ENCODE measurements at regions not wholly inside any gene's neighbourhood (a gene's known extent, or its start where the extent isn't known, plus 50 kb on each side); places are given as distances from the start of the nearest gene placed in this dataset.

DNA sequence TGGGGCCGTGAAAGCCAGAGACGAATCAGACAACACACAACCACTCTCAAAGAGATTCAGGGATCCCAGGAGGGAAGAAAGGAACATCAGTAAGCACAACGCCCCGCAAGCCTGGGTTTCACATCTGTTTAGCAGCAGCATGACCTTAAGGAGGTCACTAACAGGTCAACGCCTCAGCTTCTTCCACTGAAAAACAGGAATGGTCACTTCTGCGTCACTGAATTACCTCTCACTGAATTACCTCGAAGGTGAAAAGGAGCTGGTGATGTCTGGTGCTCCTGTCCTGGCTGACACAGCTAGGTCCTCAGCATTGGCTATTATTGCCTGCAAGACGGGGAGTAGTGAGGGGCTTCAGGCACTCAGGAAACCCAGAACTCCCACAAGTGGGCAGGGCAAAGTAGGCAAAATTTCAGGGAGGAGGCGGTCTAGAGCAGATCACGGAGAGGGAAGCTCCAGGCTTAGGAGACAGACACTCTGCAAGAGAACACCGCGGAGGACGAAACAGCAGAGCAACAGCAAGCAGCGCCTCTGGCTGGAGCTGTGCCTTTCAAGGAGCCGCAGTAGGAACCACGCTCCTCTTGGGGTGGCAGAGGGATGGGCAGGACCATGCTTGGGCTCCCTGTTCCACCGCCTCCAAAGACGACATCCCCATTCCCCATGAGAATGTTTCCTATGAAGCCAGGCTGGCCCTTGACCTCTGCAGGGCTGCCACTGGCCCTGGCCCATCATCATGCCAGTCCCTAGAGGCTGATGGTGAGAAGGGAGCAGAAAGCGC is 108.4 kb downstream of the SINHCAF start:
- no peak for DNase-seq (ENCODE audit: low read depth)
- TF ChIP-seq, protein P1, sequence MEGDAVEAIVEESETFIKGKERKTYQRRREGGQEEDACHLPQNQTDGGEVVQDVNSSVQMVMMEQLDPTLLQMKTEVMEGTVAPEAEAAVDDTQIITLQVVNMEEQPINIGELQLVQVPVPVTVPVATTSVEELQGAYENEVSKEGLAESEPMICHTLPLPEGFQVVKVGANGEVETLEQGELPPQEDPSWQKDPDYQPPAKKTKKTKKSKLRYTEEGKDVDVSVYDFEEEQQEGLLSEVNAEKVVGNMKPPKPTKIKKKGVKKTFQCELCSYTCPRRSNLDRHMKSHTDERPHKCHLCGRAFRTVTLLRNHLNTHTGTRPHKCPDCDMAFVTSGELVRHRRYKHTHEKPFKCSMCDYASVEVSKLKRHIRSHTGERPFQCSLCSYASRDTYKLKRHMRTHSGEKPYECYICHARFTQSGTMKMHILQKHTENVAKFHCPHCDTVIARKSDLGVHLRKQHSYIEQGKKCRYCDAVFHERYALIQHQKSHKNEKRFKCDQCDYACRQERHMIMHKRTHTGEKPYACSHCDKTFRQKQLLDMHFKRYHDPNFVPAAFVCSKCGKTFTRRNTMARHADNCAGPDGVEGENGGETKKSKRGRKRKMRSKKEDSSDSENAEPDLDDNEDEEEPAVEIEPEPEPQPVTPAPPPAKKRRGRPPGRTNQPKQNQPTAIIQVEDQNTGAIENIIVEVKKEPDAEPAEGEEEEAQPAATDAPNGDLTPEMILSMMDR (IDR thresholded peaks at IDR 0.05; ENCODE audit: insufficient read depth, low read length, severe bottlenecking) = no peak
- Histone ChIP-seq H3K27me3 (ENCODE audit: control insufficient read depth, insufficient read depth, low read length) (peaks cover 7% of the 10 kb centered on the region), H3K4me3 (ENCODE audit: low read depth, low read length) (no peak overlapping the region), H3K36me3 (ENCODE audit: control insufficient read depth, insufficient read depth, low read length) (no peaks in the 10 kb centered on the region)
- FAIRE-seq = peak; percentile 60

DNA sequence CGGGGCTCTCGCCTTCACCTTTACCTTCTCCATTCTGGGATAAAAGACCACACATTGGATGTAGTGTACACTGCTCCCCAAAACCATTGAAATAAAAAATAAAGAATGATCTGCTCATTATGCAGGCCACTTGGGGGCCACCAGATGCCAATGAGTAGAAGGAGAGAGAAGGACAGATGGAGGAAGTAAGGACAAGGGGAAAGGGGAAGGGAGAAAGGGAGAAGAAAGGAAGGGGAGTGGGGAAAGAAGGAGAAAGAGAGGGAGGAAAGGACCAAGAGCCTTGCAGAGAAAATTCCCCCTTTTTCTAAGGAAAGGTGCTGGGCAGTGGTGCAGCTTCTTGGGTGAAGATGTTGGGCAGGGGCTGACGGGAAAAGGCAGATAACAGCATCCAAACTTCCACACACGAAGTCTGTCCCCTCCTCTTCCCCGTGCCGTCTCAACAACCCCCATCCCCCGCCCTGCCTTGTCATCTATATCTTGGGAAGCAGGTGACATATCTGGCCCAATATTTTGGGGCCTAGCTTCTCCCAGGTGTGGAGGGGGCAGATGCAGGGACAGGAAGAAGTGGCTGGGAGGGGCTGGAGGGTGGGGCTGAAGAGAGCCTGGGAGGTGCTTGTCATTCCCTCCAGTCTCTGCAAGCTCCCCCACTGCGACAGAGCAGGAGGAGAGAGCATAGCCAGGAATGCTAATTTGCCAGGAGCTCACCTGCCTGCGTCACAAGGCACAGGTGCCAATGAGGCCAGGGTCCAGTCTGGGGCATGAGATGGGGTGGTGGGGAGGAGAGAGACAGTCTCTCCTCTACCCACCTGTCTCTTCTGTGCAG is 107.5 kb downstream of the SINHCAF start:
- Histone ChIP-seq H3K36me3 (ENCODE audit: control insufficient read depth, insufficient read depth, low read length) (no peaks in the 10 kb centered on the region), H3K27me3 (ENCODE audit: control insufficient read depth, insufficient read depth, low read length) (peaks cover 7% of the 10 kb centered on the region), H3K4me3 (ENCODE audit: low read depth, low read length) (no peak overlapping the region)
- peak; percentile 77 for FAIRE-seq
- no peak for DNase-seq (ENCODE audit: low read depth)
- TF ChIP-seq, protein P1 (IDR thresholded peaks at IDR 0.05; ENCODE audit: insufficient read depth, low read length, severe bottlenecking) = no peak

DNA sequence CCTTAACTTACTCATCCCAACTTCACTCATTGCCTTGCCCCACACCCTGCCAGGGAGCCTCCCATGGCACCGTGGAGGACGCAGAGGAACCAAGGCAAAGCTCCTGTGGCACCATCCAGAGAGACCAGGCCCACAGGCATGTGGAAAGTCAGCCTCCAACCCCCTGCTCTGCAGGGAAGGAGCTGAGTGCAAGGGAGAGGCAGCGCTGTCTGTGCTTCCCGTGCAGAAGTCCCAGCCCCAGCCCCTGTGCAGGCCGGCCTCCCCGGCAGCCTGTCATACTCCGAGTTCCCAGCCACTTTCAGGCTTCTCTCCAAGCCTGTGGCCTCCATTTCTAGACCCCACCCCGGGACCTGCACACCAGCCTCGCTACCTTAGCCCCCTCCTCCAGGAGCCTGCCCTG is 106.4 kb downstream of the SINHCAF start:
- TF ChIP-seq, protein P1 (IDR thresholded peaks at IDR 0.05; ENCODE audit: insufficient read depth, low read length, severe bottlenecking) = no peak
- FAIRE-seq (peak; percentile 81), DNase-seq (ENCODE audit: low read depth) (no peak)
- Histone ChIP-seq H3K4me3 (ENCODE audit: low read depth, low read length) (no peak overlapping the region), H3K36me3 (ENCODE audit: control insufficient read depth, insufficient read depth, low read length) (no peaks in the 10 kb centered on the region), H3K27me3 (ENCODE audit: control insufficient read depth, insufficient read depth, low read length) (peaks cover 8% of the 10 kb centered on the region)

DNA sequence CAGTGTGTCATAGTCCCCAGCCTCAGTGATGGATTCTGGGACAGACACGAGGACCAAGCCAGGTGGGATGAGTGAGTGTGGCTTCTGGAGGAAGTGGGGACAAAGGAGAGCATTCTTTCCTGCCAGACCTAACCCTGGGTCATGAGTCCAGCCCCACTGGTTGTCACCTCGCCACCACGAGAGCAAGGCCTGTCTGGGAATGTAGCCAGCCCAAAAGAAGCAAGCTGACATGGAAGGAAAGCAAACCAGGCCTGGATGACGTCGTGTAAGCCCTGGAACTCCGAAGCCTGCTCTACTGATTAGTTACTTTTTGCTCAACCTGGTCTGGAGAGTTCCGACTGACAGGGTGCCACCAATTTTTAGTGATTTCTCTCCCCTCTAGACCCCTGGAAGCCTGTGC is 105.9 kb downstream of the SINHCAF start:
- DNase-seq (ENCODE audit: low read depth) (no peak), FAIRE-seq (peak; percentile 98)
- Histone ChIP-seq H3K36me3 (ENCODE audit: control insufficient read depth, insufficient read depth, low read length) (no peaks in the 10 kb centered on the region), H3K27me3 (ENCODE audit: control insufficient read depth, insufficient read depth, low read length) (peaks cover 9% of the 10 kb centered on the region), H3K4me3 (ENCODE audit: low read depth, low read length) (no peak overlapping the region)
- TF ChIP-seq, protein P1 (IDR thresholded peaks at IDR 0.05; ENCODE audit: insufficient read depth, low read length, severe bottlenecking) = no peak

DNA sequence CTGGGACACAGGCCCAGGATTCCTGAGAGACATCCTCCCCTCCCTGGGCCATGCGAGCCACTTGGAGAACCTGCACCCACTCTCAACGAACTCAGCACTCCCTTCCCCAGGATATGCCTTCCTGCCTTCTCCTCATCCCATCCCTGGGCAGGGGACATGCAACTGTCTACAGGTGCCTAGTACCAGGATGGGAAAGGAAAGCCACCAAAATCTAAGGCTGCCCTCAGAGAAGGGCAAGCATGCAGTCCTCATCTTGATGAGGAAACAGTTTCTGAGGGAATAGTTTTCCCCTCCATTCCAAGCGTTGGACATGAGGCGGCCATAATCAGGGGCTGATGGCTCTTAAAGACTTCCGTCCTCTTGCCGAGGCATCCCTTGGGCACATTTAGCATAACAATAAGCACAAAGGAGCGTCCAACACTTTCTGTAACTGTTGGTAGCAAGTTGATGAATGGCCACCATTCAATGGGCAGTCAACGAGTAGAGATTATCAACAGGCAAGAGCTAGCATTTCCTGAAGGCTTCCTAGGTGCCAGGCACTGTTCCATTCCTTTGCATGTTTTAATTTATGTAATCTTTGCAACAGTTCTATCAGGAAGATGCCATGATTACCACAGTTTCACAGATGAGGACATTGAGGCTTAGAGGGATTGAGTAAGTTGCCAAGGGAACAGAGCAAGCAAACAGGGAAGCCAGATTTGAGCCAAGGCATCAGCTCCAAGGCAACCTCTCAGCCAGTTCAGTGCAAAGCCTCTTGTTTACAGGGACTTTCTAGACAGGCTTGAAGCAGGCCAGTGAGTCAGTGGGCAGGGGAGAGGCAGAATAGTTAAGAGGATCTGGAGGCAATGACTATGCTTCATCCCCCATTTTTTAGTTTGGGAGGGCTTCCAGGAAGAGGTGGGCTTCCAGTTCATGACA is 105.1 kb downstream of the SINHCAF start:
- no peaks in the 10 kb centered on the region for H3K36me3 ChIP-seq (ENCODE audit: control insufficient read depth, insufficient read depth, low read length)
- H3K27me3 ChIP-seq (ENCODE audit: control insufficient read depth, insufficient read depth, low read length) = peaks cover 9% of the 10 kb centered on the region
- TF ChIP-seq, protein P1 (IDR thresholded peaks at IDR 0.05; ENCODE audit: insufficient read depth, low read length, severe bottlenecking) = no peak
- H3K4me3 ChIP-seq (ENCODE audit: low read depth, low read length) = no peak overlapping the region
- peak; percentile 97 for FAIRE-seq
- peak; percentile 58 for DNase-seq (ENCODE audit: low read depth)

All from bronchial epithelial cell (primary cell).